ENCODE measurements at regions not wholly inside any gene's neighbourhood (a gene's known extent, or its start where the extent isn't known, plus 50 kb on each side); places are given as distances from the start of the nearest gene placed in this dataset.

- no peak for TF ChIP-seq POLR2A (IDR thresholded peaks at IDR 0.05)
- no peak for TF ChIP-seq CTCF (IDR thresholded peaks at IDR 0.05)
Measured at GRCh38 chr16:48914070-48914469, 304.1 kb upstream of the N4BP1 start.
